HG03097 (cell line): ENCODE measurements at regions not wholly inside any gene's neighbourhood (a gene's known extent, or its start where the extent isn't known, plus 50 kb on each side); places are given as distances from the start of the nearest gene placed in this dataset.

Experiments used
- ATAC-seq: cut with Tn5 transposase; IDR thresholded peaks from one replicate; pipeline ENCODE4 v1.9.1; 2021; ENCODE audit not compliant: unreplicated experiment, low FRiP score

DNA sequence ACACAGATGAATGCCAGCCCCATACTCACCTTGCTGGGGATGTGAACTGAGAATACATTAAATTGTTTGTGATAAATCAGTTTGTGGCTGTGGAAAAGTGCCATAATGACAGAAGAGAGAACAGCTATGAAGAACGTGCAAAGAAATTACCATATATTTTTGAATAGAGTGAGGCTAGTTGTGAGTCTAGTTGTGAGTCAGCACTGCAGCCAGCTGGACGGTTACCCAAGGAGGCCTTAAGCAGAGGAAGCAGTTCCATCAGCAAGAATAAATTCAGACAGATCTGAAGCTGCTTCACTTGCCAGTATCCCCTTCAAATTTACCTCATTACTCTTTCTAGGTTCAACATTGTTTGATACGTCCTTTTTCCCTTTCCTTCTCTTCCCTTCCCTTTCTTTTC lies 446.0 kb downstream of the MTRR start:
- no peak for ATAC-seq

DNA sequence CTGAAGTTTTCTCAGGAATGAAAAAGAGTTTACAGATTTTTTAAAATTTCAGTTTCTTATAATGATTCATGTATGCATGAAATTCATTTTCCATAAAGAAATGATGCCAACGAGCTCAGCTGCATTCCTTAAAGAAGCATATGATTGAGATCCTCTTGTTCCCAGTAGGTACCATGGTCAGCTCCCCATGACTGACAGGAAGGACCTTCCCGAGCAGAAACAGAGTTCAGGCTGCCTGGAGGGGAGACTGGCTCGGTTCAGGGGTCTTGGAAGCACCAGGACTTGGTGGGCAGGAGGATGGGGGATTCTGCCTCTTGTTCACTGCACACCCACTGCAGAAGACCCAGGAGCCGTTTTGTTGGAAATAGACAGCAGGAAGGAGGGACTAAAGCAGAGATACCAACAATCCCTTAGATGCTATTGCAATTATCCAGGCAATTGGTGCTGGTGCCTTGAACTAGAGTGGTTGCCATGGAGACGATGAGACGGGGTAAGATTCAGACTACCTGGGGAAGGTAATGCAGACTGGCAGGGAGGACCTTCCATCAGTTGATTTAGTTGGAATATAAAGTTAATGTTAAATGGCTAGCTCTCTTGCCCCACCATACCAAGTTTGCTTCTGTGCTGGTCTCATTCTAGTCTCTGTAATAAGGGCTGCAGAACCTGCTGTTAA lies 447.8 kb downstream of the MTRR start:
- ATAC-seq: no peak

DNA sequence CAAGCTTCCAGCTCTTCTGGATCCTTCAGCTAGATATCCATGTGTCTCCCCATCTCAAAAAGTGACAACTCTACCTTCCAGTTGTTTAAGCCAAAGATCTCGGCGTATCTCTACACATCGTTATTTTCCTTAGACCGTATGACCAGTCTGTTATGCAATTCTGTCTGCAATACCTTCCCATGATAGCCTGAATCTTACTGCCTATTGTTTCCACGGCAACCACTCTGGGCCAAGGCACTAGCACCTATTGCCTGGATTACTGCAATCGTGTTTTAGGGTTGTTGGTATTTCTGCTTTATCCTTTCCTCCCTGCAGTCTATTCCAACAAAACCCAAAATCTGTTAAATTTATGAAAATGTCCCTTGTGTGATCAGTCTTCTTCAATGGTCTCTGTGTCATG lies 448.4 kb downstream of the MTRR start:
- no peak for ATAC-seq

DNA sequence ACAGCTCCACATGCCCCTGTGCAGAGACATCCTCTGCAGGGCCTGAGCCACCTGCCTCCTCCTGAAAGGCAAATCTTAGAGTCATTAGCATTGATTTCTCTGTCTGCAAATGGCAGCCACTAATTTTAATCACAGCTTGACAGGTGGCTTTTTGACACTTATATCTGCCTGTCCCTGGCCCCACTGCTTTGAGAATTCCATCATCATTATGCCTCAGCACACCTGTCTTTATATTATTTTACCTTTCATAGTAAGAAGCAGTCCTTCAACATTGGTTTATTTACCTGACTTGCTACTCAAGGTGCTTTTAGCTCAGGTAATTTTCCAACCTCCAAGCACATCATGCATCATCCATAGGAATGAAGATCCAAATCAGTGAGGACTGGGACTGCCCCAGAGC lies 451.3 kb downstream of the MTRR start:
- ATAC-seq: no peak

DNA sequence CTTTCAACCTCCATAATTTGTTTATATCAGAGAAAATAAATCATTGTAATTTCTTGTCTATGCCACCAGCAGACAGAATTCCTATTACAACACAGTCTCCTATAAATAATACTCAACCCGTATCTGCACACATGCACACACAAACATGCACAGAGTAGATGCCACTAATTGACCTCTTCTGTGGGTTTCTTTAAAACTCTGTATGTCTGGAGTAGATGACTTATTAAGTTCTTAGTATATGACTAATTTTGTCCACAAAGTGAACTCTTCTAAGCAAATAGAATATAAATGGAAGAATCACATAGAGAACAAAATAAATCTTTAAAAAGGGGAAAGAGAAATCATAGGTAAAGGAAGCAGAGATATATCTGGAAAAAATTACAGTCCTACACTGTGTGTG lies 452.3 kb downstream of the MTRR start:
- ATAC-seq: no peak

DNA sequence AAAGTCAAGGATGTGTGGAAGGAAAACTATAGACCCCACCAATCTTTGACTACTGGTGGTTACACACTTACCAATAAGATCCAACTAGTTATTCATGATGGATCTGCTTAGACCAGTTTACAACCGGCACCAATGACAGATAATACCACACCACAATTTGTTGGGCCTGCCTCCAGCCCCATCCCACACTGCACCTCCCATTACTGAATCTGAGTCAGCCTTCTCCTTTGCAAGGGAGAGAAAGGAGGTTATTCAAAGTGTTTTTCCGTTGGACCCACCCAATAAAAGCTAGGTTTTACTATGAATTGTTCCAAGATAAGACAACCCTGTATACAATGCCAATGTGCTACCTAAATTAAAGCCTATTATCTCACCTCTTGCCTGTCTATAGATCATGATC lies 453.5 kb downstream of the MTRR start:
- ATAC-seq: no peak

DNA sequence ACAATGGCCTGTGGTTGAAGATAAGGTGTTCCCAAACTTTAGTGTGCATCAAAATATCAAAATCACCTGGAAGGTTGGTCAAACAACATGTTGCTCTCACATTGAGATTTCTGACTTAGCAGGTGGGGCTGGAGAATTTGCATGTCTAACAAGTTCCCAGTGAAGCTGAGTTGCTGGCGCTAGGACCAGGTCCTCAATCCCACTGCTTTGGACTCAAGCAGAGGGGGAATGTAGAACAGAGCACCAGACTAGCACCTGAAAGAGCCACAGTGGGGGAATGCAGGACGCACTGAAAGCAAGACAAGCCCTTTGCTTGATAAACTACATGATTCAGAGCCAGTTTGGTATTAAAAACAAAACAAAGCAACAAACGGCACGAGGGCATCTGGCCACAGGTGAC lies 458.1 kb downstream of the MTRR start:
- ATAC-seq: no peak

DNA sequence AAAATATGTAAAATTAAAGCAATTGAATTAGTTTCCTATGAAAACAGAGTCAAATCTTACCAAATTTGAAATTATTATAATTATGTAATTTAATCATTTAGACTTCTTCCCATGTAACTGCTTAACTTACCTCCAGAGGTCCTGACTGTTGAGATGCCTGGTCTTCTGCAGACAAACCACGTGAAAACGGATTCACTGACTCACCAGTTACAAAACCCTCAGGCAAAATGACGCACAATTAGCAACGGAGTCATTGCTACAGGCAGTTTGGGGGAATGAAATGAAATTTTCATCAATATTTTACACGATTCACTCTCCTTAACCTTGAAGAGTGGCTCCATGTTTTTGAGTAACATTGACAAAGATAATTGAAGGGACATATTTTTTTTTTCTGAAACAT lies 460.8 kb downstream of the MTRR start:
- no peak for ATAC-seq

DNA sequence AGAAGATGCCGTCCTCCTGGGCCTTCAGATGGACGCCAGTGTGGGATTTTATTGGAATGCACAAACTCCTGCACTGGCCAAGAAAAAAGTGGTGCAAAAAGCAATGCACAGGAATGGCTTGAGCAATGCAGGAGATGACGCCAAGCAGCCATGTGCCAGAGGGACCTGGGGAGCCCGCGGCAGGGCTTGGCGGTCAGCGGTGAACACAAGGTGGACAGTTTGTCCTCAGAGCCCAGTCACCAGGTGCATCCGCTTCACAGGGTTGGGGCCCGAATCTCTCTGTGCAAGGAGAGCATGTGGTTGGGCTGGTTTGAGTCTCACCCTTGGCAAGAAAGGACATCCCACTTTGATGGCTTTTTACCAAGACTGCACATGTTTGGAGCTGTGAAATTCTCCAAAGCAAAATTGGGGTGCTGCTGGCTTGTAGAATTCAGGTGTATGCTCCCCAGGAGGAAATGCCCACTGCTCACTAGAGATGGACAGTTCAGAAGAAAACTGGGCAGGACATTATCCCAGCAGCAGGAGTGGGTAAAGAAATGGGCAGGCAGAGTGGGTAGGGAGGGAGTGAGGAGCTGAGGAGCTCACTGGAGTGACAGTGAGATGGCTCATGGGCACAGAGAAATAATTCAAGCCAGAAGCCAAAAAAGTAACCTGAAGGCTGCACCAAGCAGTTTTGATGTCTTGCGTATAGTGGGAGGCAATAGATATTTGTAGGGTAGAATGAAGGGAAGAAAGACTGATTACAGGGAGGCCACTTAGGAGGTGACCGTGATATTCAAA lies 463.9 kb downstream of the MTRR start:
- ATAC-seq: no peak

DNA sequence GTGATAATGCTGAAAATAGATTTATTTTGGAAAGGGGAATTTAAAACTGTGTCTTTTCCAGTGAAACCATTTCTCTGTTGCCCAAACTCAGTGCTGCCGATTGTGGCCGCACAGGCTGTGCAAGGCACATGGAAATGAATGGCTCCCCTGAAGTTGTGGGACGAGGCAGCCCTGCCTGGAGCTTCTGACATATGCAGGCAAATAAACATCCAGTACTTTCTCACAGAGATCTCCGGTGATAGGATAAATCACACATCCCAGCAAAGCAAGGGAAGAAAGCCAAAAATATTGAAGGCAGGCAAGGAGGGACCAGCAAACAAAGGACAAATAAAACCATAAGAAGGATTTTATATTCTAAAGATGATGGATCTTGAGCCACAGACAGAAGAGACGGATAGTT lies 464.5 kb downstream of the MTRR start:
- ATAC-seq: no peak

DNA sequence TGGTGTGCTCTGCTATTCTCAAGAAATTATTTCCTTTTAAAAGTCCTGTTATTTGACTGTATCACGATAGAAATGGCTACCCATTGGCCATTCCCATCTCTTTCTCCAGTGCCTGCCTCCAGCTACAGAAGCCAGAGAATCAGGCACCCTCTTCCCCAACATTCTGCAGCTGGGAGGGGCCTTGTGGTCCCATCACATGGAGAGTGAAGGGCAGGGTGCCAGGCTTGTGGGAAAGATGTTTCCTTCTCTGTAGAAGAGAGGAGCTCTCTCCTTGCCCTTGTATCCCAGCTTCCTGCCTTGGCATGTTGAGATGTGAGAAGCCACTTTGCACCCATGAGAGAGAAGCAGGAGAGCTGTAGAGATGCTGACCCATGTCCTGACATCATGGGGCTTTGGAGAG lies 465.0 kb downstream of the MTRR start:
- no peak for ATAC-seq

DNA sequence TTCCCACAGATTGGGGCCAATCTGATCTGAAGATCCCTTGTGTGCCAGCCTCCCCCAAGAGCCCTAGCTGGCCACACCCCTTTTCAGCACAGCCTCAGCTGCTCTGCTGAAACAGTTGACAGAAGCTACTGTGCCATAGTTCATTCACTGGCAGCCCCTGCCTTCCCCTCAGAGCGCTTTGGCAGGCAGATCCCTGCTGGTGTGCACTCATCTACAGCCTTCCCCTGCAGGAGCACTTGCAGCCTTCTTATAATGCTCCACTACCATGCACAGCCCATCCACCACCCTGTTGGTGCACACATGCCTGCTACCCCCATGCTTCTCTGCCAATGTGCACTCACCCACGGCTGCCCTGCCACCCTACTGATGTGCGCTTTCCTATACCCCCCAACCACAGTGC lies 471.3 kb downstream of the MTRR start:
- no peak for ATAC-seq

DNA sequence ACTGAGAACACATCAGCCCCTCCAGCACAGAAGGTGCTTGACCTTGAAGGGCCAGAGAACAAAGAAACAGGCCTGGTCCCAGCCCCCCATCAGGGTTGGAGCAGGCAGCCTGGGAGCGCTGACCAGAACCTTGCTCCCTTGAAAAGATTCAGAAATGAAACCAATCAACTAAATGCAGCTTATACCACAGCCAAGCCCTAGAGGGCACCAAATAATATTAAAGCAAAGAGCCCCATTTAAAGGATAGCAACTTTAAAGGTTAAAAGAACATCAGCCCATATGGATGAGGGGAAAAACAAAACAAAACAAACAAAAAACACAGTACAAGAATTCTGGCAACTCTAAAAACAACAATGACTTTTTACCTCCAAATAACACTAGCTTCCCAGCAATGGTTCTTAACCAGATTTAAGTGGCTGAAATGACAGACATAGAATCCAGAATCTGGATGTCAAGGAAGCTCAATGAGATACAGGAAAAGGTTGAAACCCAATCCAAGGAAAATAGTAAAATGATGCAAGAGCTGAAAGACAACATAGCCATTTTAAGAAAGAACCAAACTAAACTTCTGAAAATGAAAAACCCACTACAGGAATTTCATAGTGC lies 471.9 kb downstream of the MTRR start:
- no peak for ATAC-seq

DNA sequence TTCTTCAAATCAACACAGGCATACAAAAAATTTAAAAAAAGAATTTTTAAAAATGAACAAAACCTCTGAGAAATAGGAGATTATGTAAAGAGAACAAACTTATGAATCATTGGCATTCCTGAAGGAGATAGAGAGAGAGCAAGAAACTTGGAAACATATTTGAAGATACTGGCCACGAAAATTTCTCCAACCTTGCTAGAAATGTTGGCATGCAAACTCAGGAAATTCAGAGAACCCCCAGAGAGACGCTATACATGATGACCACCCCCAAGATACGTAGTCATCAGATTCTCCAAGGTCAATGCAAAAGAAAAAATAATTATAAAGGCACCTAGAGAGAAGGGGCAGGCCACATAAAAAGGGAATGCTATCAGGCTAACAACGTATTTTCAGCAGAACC lies 472.5 kb downstream of the MTRR start:
- no peak for ATAC-seq

DNA sequence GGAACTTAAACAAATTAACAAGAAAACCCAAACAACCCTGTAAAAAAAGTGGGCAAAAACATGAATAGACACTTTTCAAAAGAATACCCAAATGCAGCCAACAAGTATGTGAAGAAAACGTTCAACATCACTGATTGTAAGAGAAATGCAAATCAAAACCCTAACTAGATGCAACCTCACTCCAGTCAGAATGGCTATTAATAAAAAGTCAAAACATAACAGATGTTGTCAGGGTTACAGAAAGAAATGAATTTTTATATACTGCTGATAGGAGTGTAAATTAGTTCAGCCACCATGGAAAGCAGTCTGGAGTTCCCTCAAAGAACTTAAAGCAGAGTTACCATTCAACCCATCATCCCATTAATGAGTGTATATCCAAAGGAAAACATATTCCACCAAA lies 479.0 kb downstream of the MTRR start:
- no peak for ATAC-seq

DNA sequence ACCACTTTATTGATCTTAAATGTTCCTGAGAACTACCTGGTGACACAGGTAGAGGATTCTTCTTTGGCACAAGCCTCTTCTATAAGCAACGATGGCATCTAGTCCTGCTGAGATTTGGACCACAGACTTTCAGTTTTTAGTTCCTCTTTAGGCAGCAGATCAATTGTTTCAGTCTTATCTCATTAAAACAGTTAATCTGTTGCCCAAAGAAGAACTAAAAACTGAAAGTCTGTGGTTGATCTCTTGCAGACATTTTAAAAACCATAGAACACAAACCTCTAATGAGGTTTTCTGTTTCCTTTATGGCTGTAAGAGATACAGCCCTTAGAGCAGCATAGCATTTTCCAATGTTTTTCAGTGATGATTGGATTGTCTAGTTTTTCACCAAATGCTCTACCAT lies 480.9 kb downstream of the MTRR start:
- peak; percentile 97 for ATAC-seq

DNA sequence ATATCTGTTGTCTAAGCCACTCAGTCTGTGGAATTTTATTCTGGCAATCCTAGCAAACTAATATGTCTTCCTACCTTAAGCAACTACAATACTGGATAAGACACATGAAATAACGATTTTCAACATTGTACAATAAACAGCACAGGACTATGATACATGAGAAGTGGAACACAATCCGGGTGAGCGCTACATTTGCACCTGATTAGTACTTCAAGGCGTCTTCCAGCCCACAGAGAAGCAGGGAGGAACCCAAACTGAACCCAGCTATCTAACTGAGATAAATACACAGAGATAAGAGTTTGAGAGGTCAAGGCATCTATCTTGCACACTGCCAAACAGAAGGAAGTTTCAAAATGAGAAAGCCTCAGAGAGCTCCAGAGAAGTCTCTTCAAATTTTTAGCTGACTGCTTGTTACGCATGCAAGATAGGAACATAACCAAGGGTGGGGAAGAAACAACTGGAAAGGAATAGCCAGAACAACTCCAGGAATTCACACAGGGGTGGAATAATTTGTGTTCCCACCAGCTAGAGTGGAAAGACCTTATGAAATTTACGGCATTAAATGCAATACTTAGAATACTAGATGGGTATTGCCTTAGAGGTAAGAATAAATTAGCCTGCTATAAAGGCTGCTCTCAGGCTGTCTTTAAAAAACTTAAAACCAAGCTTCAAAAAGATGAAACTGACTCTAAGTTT lies 481.8 kb downstream of the MTRR start:
- no peak for ATAC-seq

DNA sequence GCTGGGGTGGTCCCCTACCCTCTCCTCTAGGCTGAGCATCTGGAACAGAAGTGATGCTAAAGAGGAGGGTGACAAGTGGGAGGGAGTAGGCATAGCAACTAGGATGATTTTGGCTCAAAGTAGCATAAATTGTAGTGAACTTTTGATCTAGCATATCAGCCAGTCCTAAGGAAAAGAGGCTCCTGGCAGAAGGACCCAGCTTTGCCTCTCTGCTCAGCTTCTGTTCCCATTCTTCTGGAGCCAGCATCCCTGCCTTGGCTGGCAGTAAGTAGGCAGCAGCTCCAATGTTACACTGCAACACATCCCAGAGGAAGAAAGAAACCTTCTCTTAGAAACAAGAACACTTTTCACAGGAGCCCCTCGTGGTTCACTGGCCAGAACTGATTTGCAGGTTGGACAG lies 487.0 kb downstream of the MTRR start:
- no peak for ATAC-seq

DNA sequence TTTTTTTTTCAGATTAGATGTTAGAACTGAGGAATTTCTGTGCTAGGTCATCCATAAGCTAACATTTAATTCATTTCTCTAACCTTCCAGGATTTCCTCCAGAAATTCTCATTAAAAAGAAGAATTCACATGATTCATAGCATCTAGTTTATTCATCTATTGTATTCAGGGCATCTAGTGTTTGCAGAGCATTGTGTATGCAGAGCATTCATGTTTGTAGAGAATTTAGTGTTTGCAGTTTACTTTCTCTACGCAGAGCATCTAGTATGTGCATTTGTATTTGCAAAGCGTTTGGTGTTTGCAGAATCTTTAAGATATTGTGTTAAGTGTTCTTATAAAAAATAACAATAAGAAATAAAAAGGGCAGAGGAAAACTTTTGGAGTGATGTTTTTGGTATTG lies 491.1 kb downstream of the MTRR start:
- no peak for ATAC-seq

DNA sequence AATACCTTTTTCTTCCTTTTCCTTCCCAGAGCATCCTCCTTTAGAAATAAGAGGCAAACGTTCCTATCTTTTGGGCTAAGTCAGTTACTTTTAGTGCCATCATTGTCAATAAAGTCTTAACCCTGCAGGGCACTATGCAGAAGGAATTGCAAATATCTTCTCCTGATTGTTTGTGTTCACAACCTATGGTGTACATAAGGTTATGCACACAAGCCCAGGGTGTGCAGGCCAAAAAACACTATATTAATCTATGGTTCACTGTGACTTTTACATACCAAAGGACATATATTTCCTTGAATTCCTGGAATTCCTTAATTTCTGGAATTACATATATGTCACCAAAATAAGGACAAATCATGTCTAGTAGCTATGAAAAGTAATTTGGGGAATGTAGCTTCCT lies 493.5 kb downstream of the MTRR start:
- no peak for ATAC-seq

DNA sequence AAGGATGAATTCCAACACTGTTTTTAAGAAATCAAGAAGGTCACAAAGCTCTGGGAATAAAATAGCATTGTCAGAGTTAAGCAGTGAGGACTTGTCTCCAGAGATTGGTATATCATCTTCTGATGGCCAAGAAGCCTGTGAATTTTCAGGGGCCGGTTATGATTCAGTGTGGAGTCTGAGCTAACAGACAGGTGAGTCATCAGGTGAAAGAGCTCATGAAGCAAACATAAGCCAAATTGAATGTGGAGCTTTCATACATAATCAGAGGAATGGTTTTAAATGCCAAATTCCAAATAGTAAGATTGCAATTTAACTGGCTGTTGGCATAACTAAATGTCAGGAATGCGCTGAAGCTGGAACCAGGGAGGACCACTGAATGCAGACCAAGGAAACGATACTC lies 494.2 kb downstream of the MTRR start:
- ATAC-seq: no peak

DNA sequence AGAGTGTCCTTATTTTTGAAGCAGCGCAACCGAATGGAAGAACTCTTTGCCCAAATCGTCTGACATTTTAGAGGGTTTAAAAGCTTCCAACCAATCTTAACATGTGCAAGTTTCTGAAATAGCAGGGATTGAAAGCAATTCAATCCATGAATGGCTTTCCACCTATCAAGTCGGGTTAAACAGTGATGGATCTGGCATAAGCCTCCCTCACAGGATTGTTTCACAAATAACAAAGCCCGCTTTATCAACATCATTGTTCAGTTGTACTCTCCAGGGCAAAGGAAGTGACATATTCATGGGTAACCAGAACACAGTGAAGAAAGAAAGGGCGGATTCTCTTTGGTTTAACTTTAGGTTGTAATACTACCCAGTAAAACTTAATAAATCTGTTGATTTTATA lies 497.3 kb downstream of the MTRR start:
- ATAC-seq: no peak
